ENCODE measurements at regions not wholly inside any gene's neighbourhood (a gene's known extent, or its start where the extent isn't known, plus 50 kb on each side); places are given as distances from the start of the nearest gene placed in this dataset.

DNA sequence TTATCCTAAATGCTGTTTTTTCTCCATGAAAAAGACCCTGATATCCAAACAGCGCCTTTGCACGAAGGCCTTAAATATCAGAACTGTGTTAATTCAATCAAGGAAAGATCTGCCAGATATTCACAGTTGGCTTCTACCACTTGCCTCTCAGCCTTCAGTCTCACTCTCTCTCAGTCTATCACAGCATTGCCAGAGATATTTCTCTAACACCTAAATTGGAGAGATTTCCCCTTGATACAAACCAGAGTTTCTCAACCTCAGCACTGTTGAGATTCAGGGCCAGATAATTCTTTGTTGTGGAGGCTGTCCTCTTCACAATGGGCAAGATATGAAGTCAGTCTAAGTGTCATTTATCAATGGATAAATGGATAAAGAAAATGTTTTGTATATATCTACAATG is 454.1 kb upstream of the MAF start:
- intact Hi-C loops (cut with micrococcal nuclease): no loop called here
- H3K4me1 Mint-ChIP-seq (ENCODE audit: low read depth): no peaks in the 10 kb centered on the region
- H3K27ac Mint-ChIP-seq: no peak overlapping the region
- H3K9me3 Mint-ChIP-seq: no peaks in the 10 kb centered on the region
- no peaks in the 10 kb centered on the region for H3K36me3 Mint-ChIP-seq (ENCODE audit: low read depth)
- no peak overlapping the region for H3K4me3 Mint-ChIP-seq
- no peaks in the 10 kb centered on the region for H3K27me3 Mint-ChIP-seq

- no peaks in the 10 kb centered on the region for H3K36me3 Mint-ChIP-seq (ENCODE audit: low read depth)
- no peaks in the 10 kb centered on the region for H3K9me3 Mint-ChIP-seq
- no peaks in the 10 kb centered on the region for H3K4me1 Mint-ChIP-seq (ENCODE audit: low read depth)
- H3K27me3 Mint-ChIP-seq: no peaks in the 10 kb centered on the region
- no peak overlapping the region for H3K27ac Mint-ChIP-seq
- intact Hi-C loops (cut with micrococcal nuclease): no loop called here
- H3K4me3 Mint-ChIP-seq: no peak overlapping the region
Measured at GRCh38 chr16:80051040-80051439, 450.5 kb upstream of the MAF start.

- intact Hi-C loops (cut with micrococcal nuclease): no loop called here
- Mint-ChIP-seq H3K27ac (no peak overlapping the region), H3K4me1 (ENCODE audit: low read depth) (no peaks in the 10 kb centered on the region), H3K4me3 (no peak overlapping the region), H3K27me3 (no peaks in the 10 kb centered on the region), H3K36me3 (ENCODE audit: low read depth) (no peaks in the 10 kb centered on the region), H3K9me3 (no peaks in the 10 kb centered on the region)
Measured at GRCh38 chr16:80048250-80048649, 447.7 kb upstream of the MAF start.

DNA sequence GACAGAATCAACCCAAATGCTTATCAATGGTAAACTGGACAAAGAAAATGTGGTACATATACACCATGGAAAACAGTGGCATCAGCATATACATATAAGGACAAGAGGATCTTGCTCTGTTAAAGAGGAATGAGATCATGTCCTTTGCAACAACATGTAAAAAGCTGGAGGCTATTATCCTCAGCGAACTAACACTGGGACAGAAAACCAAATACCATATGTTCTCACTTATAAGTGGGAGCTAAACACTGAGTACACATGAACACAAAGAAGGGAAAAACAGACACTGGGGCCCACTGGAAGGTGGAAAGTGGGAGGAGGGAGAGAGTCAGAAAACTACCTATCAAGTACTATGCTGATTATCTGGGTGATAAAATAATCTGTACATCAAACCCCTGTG is 447.3 kb upstream of the MAF start:
- H3K27ac Mint-ChIP-seq: no peak overlapping the region

GRCh38 chr16:80046848-80047247 is 446.3 kb upstream of the MAF start:
- Mint-ChIP-seq H3K4me3 (no peak overlapping the region), H3K4me1 (ENCODE audit: low read depth) (no peaks in the 10 kb centered on the region), H3K36me3 (ENCODE audit: low read depth) (no peaks in the 10 kb centered on the region)

More for the DNA sequence above, 447.3 kb upstream of the MAF start:
- Mint-ChIP-seq H3K27me3 (no peaks in the 10 kb centered on the region), H3K4me3 (no peak overlapping the region), H3K36me3 (ENCODE audit: low read depth) (no peaks in the 10 kb centered on the region), H3K4me1 (ENCODE audit: low read depth) (no peaks in the 10 kb centered on the region), H3K9me3 (no peaks in the 10 kb centered on the region)
- intact Hi-C loops (cut with micrococcal nuclease): no loop called here

GRCh38 chr16:80046261-80046660 is 445.7 kb upstream of the MAF start:
- Mint-ChIP-seq H3K9me3 (no peaks in the 10 kb centered on the region), H3K27ac (no peak overlapping the region), H3K4me1 (ENCODE audit: low read depth) (no peaks in the 10 kb centered on the region), H3K27me3 (peaks cover 2% of the 10 kb centered on the region), H3K36me3 (ENCODE audit: low read depth) (no peaks in the 10 kb centered on the region), H3K4me3 (no peak overlapping the region)
- intact Hi-C loops (cut with micrococcal nuclease): no loop called here

More at GRCh38 chr16:80046848-80047247, 446.3 kb upstream of the MAF start:
- H3K27ac Mint-ChIP-seq: no peak overlapping the region
- no peaks in the 10 kb centered on the region for H3K9me3 Mint-ChIP-seq
- intact Hi-C loops (cut with micrococcal nuclease): no loop called here
- peaks cover 2% of the 10 kb centered on the region for H3K27me3 Mint-ChIP-seq

GRCh38 chr16:80045861-80046260 is 445.3 kb upstream of the MAF start:
- intact Hi-C loops (cut with micrococcal nuclease): no loop called here
- H3K27me3 Mint-ChIP-seq: peaks cover 2% of the 10 kb centered on the region

DNA sequence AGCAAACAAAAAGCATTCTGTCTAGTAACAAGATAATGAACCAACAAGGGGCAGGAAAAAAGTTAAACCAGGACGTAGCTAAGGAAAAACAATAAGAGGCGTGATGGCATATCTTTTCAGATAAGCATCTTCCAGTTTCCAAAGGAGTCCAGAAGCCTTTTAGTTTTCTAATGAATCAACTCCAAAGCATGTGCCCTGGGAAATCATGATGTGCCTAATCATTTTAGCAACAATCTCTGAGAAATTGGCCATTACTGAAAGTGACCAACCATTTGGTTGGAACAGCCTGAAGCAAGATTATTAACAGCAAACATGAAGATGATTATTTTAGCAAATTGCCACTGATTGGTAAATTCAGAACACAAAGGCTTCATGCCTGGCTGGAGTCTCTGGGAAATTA is 440.9 kb upstream of the MAF start:
- no peaks in the 10 kb centered on the region for H3K36me3 Mint-ChIP-seq (ENCODE audit: low read depth)
- peaks cover 2% of the 10 kb centered on the region for H3K27me3 Mint-ChIP-seq
- no peaks in the 10 kb centered on the region for H3K9me3 Mint-ChIP-seq
- no peak overlapping the region for H3K4me3 Mint-ChIP-seq
- no peaks in the 10 kb centered on the region for H3K4me1 Mint-ChIP-seq (ENCODE audit: low read depth)
- intact Hi-C loops (cut with micrococcal nuclease): no loop called here
- no peak overlapping the region for H3K27ac Mint-ChIP-seq

More at GRCh38 chr16:80045861-80046260, 445.3 kb upstream of the MAF start:
- H3K4me1 Mint-ChIP-seq (ENCODE audit: low read depth): no peaks in the 10 kb centered on the region
- no peaks in the 10 kb centered on the region for H3K36me3 Mint-ChIP-seq (ENCODE audit: low read depth)
- no peaks in the 10 kb centered on the region for H3K9me3 Mint-ChIP-seq
- no peak overlapping the region for H3K27ac Mint-ChIP-seq
- no peak overlapping the region for H3K4me3 Mint-ChIP-seq

DNA sequence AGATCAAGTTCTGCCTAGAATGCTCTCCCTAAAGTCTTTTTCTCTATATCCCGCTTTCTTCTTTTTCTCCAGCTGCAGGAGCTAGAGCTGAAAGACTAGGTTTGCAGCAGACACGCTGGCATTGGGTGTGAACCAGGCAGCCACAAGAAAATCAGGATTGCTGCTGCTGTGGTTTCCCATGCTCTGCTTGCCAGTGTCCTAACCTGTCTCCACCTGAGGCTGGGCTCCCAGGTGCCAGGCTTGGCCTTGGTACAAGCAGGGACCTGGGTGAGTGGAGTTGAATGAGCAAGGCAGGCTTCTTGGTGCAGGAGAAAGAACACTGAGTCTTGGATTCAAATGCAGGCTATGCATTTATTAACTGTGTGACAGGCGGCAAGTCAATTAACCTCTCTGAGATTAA is 440.3 kb upstream of the MAF start:
- no peaks in the 10 kb centered on the region for H3K4me1 Mint-ChIP-seq (ENCODE audit: low read depth)
- H3K36me3 Mint-ChIP-seq (ENCODE audit: low read depth): no peaks in the 10 kb centered on the region
- H3K4me3 Mint-ChIP-seq: no peak overlapping the region
- intact Hi-C loops (cut with micrococcal nuclease): no loop called here
- no peaks in the 10 kb centered on the region for H3K9me3 Mint-ChIP-seq
- peaks cover 2% of the 10 kb centered on the region for H3K27me3 Mint-ChIP-seq
- no peak overlapping the region for H3K27ac Mint-ChIP-seq

DNA sequence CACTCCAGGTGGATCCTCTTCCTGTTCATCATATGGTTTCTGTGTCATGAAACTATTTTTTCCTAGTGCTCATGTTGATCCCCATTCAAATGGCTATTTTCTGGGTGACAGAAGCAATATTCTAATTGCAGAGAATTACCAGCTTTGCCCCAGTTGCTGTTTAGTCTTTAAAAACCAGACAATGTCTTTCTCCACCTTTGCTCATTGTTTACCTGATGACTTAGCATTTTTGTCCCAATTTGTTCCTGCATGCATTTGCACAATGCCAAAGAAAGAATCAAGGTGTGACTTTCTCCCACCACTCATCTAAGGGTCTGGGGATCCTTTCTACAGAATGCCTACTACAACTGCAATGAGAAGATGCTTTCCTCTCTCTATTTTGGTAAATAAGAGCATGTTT is 439.9 kb upstream of the MAF start:
- H3K9me3 Mint-ChIP-seq: no peaks in the 10 kb centered on the region
- H3K4me1 Mint-ChIP-seq (ENCODE audit: low read depth): no peaks in the 10 kb centered on the region
- no peak overlapping the region for H3K27ac Mint-ChIP-seq
- no peaks in the 10 kb centered on the region for H3K36me3 Mint-ChIP-seq (ENCODE audit: low read depth)
- H3K4me3 Mint-ChIP-seq: no peak overlapping the region
- intact Hi-C loops (cut with micrococcal nuclease): no loop called here
- peaks cover 2% of the 10 kb centered on the region for H3K27me3 Mint-ChIP-seq

- Mint-ChIP-seq H3K27me3 (peaks cover 2% of the 10 kb centered on the region), H3K4me1 (ENCODE audit: low read depth) (no peaks in the 10 kb centered on the region), H3K4me3 (no peak overlapping the region), H3K27ac (no peak overlapping the region), H3K36me3 (ENCODE audit: low read depth) (no peaks in the 10 kb centered on the region), H3K9me3 (no peaks in the 10 kb centered on the region)
- intact Hi-C loops (cut with micrococcal nuclease): no loop called here
Measured at GRCh38 chr16:80039777-80040176, 439.2 kb upstream of the MAF start.

DNA sequence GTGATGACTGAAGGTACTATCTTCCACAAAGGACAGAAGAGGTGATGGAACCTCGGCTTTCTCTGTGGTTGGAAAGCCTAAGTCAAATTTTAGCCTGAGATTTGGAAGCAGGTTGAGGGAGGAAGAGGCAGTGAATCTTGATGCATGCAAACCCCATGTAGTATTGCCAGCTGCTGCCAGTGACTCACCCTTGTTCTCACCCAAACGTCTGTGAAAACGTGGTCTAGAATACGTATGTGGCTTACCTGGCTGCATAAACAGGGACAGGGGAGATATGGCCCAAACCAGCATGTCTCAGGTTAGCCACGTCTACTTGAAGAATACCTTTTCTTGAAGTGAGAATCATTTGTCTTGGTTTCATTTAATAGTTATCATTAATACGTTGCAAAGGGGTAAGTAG is 438.0 kb upstream of the MAF start:
- intact Hi-C loops (cut with micrococcal nuclease): no loop called here
- Mint-ChIP-seq H3K4me1 (ENCODE audit: low read depth) (no peaks in the 10 kb centered on the region), H3K27me3 (peaks cover 2% of the 10 kb centered on the region), H3K4me3 (no peak overlapping the region), H3K36me3 (ENCODE audit: low read depth) (no peaks in the 10 kb centered on the region), H3K27ac (no peak overlapping the region), H3K9me3 (peaks cover 3% of the 10 kb centered on the region)

- Mint-ChIP-seq H3K4me1 (ENCODE audit: low read depth) (no peaks in the 10 kb centered on the region), H3K27me3 (no peaks in the 10 kb centered on the region)
Measured at GRCh38 chr16:80034948-80035663, 434.6 kb upstream of the MAF start.

GRCh38 chr16:80034469-80034826 is 433.9 kb upstream of the MAF start:
- H3K9me3 Mint-ChIP-seq: peaks cover 16% of the 10 kb centered on the region
- no peak overlapping the region for H3K4me3 Mint-ChIP-seq
- no peak overlapping the region for H3K27ac Mint-ChIP-seq
- intact Hi-C loops (cut with micrococcal nuclease): no loop called here
- no peaks in the 10 kb centered on the region for H3K36me3 Mint-ChIP-seq (ENCODE audit: low read depth)
- no peaks in the 10 kb centered on the region for H3K27me3 Mint-ChIP-seq
- H3K4me1 Mint-ChIP-seq (ENCODE audit: low read depth): no peaks in the 10 kb centered on the region

More at GRCh38 chr16:80034948-80035663, 434.6 kb upstream of the MAF start:
- intact Hi-C loops (cut with micrococcal nuclease): no loop called here
- H3K4me3 Mint-ChIP-seq: no peak overlapping the region
- H3K36me3 Mint-ChIP-seq (ENCODE audit: low read depth): no peaks in the 10 kb centered on the region
- H3K9me3 Mint-ChIP-seq: peaks cover 16% of the 10 kb centered on the region
- no peak overlapping the region for H3K27ac Mint-ChIP-seq

- H3K27me3 Mint-ChIP-seq: no peaks in the 10 kb centered on the region
- no peaks in the 10 kb centered on the region for H3K36me3 Mint-ChIP-seq (ENCODE audit: low read depth)
- intact Hi-C loops (cut with micrococcal nuclease): no loop called here
- no peak overlapping the region for H3K4me3 Mint-ChIP-seq
- H3K9me3 Mint-ChIP-seq: peaks cover 16% of the 10 kb centered on the region
- no peak overlapping the region for H3K27ac Mint-ChIP-seq
- H3K4me1 Mint-ChIP-seq (ENCODE audit: low read depth): no peaks in the 10 kb centered on the region
Measured at GRCh38 chr16:80033783-80034468, 433.4 kb upstream of the MAF start.

Data from dendritic cell treated with granulocyte-macrophage colony-stimulating factor and Interleukin-4, amounts not matched to agents 40 ng/mL and 50 ng/mL, for 4 days (primary cell).